Left lung (tissue), 4 donors: ENCODE measurements at regions not wholly inside any gene's neighbourhood (a gene's known extent, or its start where the extent isn't known, plus 50 kb on each side); places are given as distances from the start of the nearest gene placed in this dataset.

Source experiments
- ATAC-seq: fragments of 200-7000 bp; cut with Tn5 transposase; one replicate; pipeline ENCODE4 v1.9.1; 2020; ENCODE audit warnings: moderate library complexity
- DNase-seq, 4 donors: peaks; one replicate each; pipeline ENCODE4 v3.0.0-alpha.2; 2013 to 2020
- H3K27ac ChIP-seq, 2 donors: fragments of 200-600 bp; sonication (generic) in 1 of 2; one replicate each; pipeline versions ENCODE4 v1.5.0 to v1.8.0; 2020 to 2021
- H3K27me3 ChIP-seq, 2 donors: fragments of 200-600 bp; sonication (generic) in 1 of 2; one replicate each; pipeline versions ENCODE4 v1.5.0 to v1.8.0; 2020 to 2021
- H3K36me3 ChIP-seq, 2 donors: fragments of 200-600 bp; sonication (generic) in 1 of 2; one replicate each; pipeline versions ENCODE4 v1.5.0 to v1.8.0; 2020 to 2021
- H3K4me1 ChIP-seq, 2 donors: fragments of 200-600 bp; one replicate each; pipeline ENCODE4 v1.8.0; 2021
- H3K4me3 ChIP-seq, 2 donors: fragments of 200-600 bp; sonication (generic) in 1 of 2; one replicate each; pipeline versions ENCODE4 v1.5.0 to v1.8.0; 2020 to 2021; ENCODE audit warnings: mild to moderate bottlenecking in 1 of 2
- H3K9me3 ChIP-seq, 2 donors: fragments of 200-600 bp; sonication (generic) in 1 of 2; one replicate each; pipeline versions ENCODE4 v1.5.0 to v1.8.0; 2020 to 2021
- CTCF ChIP-seq, 2 donors: fragments of 200-600 bp; sonication (generic) in 1 of 2; IDR thresholded peaks; one replicate each; pipeline versions ENCODE4 v1.5.0 to v1.8.0; 2021; ENCODE audit warnings: antibody characterized with exemption in 2 of 2
- intact Hi-C, 2 donors: fragments of 100-400 bp; cut with DNase I; formaldehyde crosslinking; loops; one replicate each; pipeline versions ENCODE4 v1.11.2 to v1.14.2; 2022
- donor health status: DM: no; HTN: yes; CAD: no.
- donor health status: DM: no; HTN: no; CAD: no.

DNA sequence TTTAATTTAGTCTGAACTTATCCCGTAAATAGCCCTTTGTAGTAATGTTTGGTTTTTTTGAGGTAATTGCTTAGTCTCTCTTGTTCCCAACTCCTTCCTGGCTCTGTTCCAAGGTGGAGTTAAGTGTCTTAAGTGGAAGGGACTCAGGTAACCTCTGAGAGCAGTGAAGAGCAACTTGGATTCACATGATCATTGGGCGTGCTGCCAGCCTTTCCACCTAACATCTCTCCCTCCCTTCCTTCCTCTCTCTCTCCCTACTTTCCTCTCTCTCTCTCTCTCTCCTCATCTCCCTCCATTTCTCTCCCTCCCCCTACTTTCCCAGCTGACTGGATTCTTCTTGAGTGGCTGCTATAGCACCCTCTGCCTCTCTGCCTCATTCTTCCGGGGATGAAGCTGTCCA is 232.9 kb upstream of the SASH1 start:
- no peak overlapping the region for H3K27ac ChIP-seq
- H3K4me3 ChIP-seq: no peak overlapping the region
- DNase-seq (peak in 3 of 4 donors; percentile 44 to 77 (median 62)), ATAC-seq (peak; percentile 70)
- no peak for TF ChIP-seq CTCF (IDR thresholded peaks at IDR 0.05)
- no peaks in the 10 kb centered on the region for H3K9me3 ChIP-seq
- H3K36me3 ChIP-seq: no peaks in the 10 kb centered on the region
- intact Hi-C loops: no loop called here
- H3K27me3 ChIP-seq: no peaks in the 10 kb centered on the region
- no peaks in the 10 kb centered on the region for H3K4me1 ChIP-seq

DNA sequence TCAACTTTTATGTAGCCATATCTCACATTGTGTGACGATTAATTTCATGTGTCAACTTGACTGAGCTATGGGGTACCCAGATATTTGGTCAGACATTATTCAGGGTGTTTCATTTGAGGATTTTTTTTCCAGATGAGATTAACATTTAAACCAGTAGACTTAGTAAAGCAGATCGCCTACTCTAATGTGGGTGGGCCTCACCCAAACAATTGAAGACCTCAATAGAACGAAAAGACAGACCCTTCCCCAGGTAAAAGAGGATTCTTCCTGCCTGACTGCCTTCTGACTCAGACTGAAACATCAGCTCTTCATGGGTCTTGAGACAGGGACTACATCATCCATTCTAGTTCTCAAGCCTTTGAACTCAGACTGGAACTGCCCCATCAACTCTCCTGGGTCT is 231.7 kb upstream of the SASH1 start:
- no peak overlapping the region for H3K4me3 ChIP-seq
- H3K4me1 ChIP-seq: no peaks in the 10 kb centered on the region
- no peaks in the 10 kb centered on the region for H3K27me3 ChIP-seq
- DNase-seq: no peak
- no peaks in the 10 kb centered on the region for H3K36me3 ChIP-seq
- no peak for ATAC-seq
- H3K27ac ChIP-seq: no peak overlapping the region
- no peaks in the 10 kb centered on the region for H3K9me3 ChIP-seq
- intact Hi-C loops: no loop called here
- TF ChIP-seq CTCF (IDR thresholded peaks at IDR 0.05): no peak

DNA sequence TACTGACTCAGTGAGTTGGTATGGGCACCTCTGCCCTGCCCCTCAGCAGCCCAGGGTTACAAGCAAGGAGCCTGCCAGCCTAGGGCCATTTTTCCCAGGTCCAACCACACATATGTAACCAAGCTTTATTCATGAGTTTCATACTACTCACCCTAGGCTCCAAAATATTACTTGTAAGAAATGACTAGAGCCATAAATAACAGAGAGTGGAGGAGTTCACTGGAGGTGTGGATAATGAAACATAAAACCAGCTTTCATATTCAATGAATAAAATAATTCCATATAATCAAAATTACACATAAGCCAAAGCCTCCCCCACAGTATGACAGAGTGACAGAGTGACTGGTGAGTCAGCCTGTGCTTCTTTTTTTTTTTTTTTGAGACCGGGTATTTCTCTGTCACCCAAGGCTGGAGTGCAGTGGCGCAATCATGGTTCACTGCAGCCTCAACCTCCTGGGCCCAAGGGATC is 229.8 kb upstream of the SASH1 start:
- TF ChIP-seq CTCF (IDR thresholded peaks at IDR 0.05): no peak
- Histone ChIP-seq H3K36me3 (no peaks in the 10 kb centered on the region), H3K9me3 (no peaks in the 10 kb centered on the region), H3K27me3 (no peaks in the 10 kb centered on the region), H3K4me3 (no peak overlapping the region), H3K4me1 (no peaks in the 10 kb centered on the region), H3K27ac (no peak overlapping the region)
- intact Hi-C loops: no loop called here
- ATAC-seq: no peak
- DNase-seq: no peak

GRCh38 chr6:148116001-148116400 is 226.6 kb upstream of the SASH1 start:
- no peaks in the 10 kb centered on the region for H3K27me3 ChIP-seq
- H3K27ac ChIP-seq: no peak overlapping the region
- no peak overlapping the region for H3K4me3 ChIP-seq
- H3K9me3 ChIP-seq: no peaks in the 10 kb centered on the region
- H3K36me3 ChIP-seq: no peaks in the 10 kb centered on the region
- DNase-seq (no peak), ATAC-seq (no peak)
- intact Hi-C loops: no loop called here
- TF ChIP-seq CTCF (IDR thresholded peaks at IDR 0.05): no peak
- no peaks in the 10 kb centered on the region for H3K4me1 ChIP-seq

GRCh38 chr6:148118244-148118643 is 224.4 kb upstream of the SASH1 start:
- H3K27me3 ChIP-seq: no peaks in the 10 kb centered on the region
- H3K4me3 ChIP-seq: no peak overlapping the region
- TF ChIP-seq CTCF (IDR thresholded peaks at IDR 0.05): no peak
- DNase-seq (no peak), ATAC-seq (no peak)
- H3K36me3 ChIP-seq: no peaks in the 10 kb centered on the region
- H3K4me1 ChIP-seq: no peaks in the 10 kb centered on the region
- intact Hi-C loops: no loop called here
- H3K9me3 ChIP-seq: no peaks in the 10 kb centered on the region
- no peak overlapping the region for H3K27ac ChIP-seq
